ENCODE measurements at regions not wholly inside any gene's neighbourhood (a gene's known extent, or its start where the extent isn't known, plus 50 kb on each side); places are given as distances from the start of the nearest gene placed in this dataset.

DNA sequence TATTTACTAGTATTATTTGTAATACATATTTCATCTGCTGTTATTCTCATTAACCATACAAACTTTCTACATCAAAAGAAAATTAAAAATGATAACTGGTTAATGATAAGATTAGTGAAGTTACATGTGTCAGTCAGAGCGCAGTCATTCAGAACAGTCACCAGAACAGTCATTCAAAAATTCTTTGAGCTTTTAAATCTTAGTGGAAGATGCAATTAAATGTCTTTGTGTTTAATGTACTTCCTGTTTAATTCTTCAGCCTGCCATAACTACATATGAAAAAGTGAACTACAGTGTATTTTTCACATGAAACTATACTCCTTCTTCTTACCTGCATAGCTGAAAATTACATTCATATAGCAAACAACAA is 179.7 kb upstream of the NDST4 start:
- H3K9me3 ChIP-seq (ENCODE audit: low read depth, low read length), result peaks cover 2% of the 10 kb centered on the region
- no peaks in the 10 kb centered on the region for H3K4me1 ChIP-seq (ENCODE audit: insufficient read depth, low read length)
- no peak overlapping the region for H3K27ac ChIP-seq (ENCODE audit: low read depth, low read length)

DNA sequence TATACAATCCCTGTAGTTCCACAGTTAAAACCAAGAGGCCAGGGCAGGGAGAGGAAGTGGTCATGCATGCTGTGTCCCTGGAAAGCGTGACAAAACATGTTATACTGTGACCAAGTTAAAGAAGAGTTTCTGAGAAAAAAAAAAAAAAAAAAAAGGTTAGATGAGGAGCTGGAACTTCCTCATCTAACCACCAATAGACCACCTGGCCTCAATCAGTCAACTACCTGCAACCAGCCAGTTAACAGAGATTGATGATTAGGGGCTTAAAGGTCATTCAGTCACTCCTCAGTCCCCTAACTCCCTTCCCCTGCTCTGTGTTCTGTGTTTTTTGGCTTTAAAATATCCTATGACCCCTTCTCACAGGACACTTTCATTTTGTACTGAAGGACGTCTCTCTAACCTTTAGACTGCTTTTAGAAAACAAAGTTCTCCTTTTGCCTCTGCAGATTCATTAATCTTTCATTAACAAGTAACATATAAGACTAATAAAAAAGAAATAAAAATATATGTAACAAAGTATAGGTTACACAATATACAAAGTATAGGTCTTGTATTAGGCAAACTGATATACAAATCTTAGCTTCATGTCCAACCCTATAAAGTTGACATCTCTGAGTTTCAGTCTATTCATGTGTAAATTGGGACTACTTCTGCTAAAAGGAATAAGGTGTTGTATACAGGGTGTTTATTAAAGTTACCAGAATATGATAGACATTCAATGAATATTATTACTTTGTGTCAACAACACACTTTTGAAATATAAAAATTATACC is 179.1 kb upstream of the NDST4 start:
- Histone ChIP-seq H3K4me3 (ENCODE audit: insufficient read depth, low read length) (no peak overlapping the region), H3K79me2 (ENCODE audit: insufficient read depth, low read length) (no peaks in the 10 kb centered on the region), H3K27ac (ENCODE audit: low read depth, low read length) (no peak overlapping the region), H2AFZ (ENCODE audit: low read length) (no peak overlapping the region), H3K36me3 (ENCODE audit: insufficient read depth, low read length) (no peaks in the 10 kb centered on the region), H3K4me2 (ENCODE audit: insufficient read depth, low read length) (no peak overlapping the region), H3K9me3 (ENCODE audit: low read depth, low read length) (peaks cover 2% of the 10 kb centered on the region), H4K20me1 (ENCODE audit: insufficient read depth, low read length) (no peaks in the 10 kb centered on the region), H3K4me1 (ENCODE audit: insufficient read depth, low read length) (no peaks in the 10 kb centered on the region), H3K27me3 (ENCODE audit: insufficient read depth, low read length) (no peaks in the 10 kb centered on the region)
- DNase-seq (ENCODE audit: insufficient read length, low spot score, missing footprints), result no peak
- TF ChIP-seq CTCF (IDR thresholded peaks at IDR 0.05; ENCODE audit: extremely low read depth, low read depth, low read length), result no peak

More for the DNA sequence above, 179.7 kb upstream of the NDST4 start:
- no peak for TF ChIP-seq CTCF (IDR thresholded peaks at IDR 0.05; ENCODE audit: extremely low read depth, low read depth, low read length)
- Histone ChIP-seq H3K36me3 (ENCODE audit: insufficient read depth, low read length) (no peaks in the 10 kb centered on the region), H4K20me1 (ENCODE audit: insufficient read depth, low read length) (no peaks in the 10 kb centered on the region), H2AFZ (ENCODE audit: low read length) (no peak overlapping the region), H3K79me2 (ENCODE audit: insufficient read depth, low read length) (no peaks in the 10 kb centered on the region), H3K4me2 (ENCODE audit: insufficient read depth, low read length) (no peak overlapping the region), H3K4me3 (ENCODE audit: insufficient read depth, low read length) (no peak overlapping the region), H3K27me3 (ENCODE audit: insufficient read depth, low read length) (no peaks in the 10 kb centered on the region)
- DNase-seq (ENCODE audit: insufficient read length, low spot score, missing footprints), result no peak

DNA sequence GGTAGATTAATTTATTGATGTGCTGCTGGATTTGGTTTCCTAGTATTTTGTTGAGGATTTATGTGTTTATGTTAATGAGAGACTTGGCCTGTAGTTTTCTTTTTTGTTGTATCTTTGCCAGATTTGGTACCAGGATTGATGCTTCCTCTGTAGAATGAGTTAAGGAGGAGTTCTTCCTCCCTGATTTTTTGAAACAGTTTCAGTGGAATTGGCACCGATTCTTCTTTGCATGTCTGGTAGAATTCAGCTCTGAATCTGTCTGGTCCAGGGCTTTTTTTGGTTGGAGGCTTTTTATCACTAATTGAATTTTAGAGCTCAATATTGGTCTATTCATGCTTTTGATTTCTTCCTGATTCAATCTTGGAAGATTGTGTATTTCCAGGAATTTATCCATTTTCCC is 174.0 kb upstream of the NDST4 start:
- no peak for TF ChIP-seq CTCF (IDR thresholded peaks at IDR 0.05; ENCODE audit: extremely low read depth, low read depth, low read length)
- no peak overlapping the region for H2AFZ ChIP-seq (ENCODE audit: low read length)
- H3K4me3 ChIP-seq (ENCODE audit: insufficient read depth, low read length), result no peak overlapping the region
- no peaks in the 10 kb centered on the region for H3K27me3 ChIP-seq (ENCODE audit: insufficient read depth, low read length)
- no peaks in the 10 kb centered on the region for H3K36me3 ChIP-seq (ENCODE audit: insufficient read depth, low read length)
- DNase-seq (ENCODE audit: insufficient read length, low spot score, missing footprints), result no peak
- H3K79me2 ChIP-seq (ENCODE audit: insufficient read depth, low read length), result no peaks in the 10 kb centered on the region
- H3K9me3 ChIP-seq (ENCODE audit: low read depth, low read length), result peaks cover 2% of the 10 kb centered on the region
- no peaks in the 10 kb centered on the region for H3K4me1 ChIP-seq (ENCODE audit: insufficient read depth, low read length)
- H4K20me1 ChIP-seq (ENCODE audit: insufficient read depth, low read length), result no peaks in the 10 kb centered on the region
- H3K4me2 ChIP-seq (ENCODE audit: insufficient read depth, low read length), result no peak overlapping the region
- H3K27ac ChIP-seq (ENCODE audit: low read depth, low read length), result no peak overlapping the region

DNA sequence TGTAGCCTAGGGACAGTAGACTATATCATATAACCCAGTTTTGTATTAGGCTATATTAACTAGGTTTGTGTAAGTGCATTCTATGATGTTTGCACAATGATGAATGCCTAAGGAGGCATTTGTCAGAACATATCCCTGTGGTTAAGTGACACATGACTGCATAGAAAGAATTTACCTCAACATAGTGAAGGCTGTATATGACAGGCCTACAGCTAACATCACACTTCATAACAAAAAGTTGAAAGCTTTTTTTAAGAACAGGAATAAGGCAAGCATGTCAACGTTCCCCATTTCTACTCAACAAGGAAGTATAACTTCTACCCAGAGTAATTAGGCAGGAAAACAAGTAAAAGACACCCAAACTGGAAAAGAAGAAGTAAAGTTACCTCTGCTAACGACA is 165.9 kb upstream of the NDST4 start:
- Histone ChIP-seq H3K27ac (ENCODE audit: low read depth, low read length) (no peak overlapping the region), H3K4me2 (ENCODE audit: insufficient read depth, low read length) (no peak overlapping the region), H3K79me2 (ENCODE audit: insufficient read depth, low read length) (no peaks in the 10 kb centered on the region), H3K36me3 (ENCODE audit: insufficient read depth, low read length) (no peaks in the 10 kb centered on the region), H3K9me3 (ENCODE audit: low read depth, low read length) (no peaks in the 10 kb centered on the region), H3K27me3 (ENCODE audit: insufficient read depth, low read length) (no peaks in the 10 kb centered on the region), H3K4me1 (ENCODE audit: insufficient read depth, low read length) (no peaks in the 10 kb centered on the region), H2AFZ (ENCODE audit: low read length) (no peak overlapping the region), H4K20me1 (ENCODE audit: insufficient read depth, low read length) (no peaks in the 10 kb centered on the region), H3K4me3 (ENCODE audit: insufficient read depth, low read length) (no peak overlapping the region)
- DNase-seq (ENCODE audit: insufficient read length, low spot score, missing footprints), result no peak
- TF ChIP-seq CTCF (IDR thresholded peaks at IDR 0.05; ENCODE audit: extremely low read depth, low read depth, low read length), result no peak

Data from osteoblast (primary cell).